IPS-20b (cell line): ENCODE measurements at regions not wholly inside any gene's neighbourhood (a gene's known extent, or its start where the extent isn't known, plus 50 kb on each side); places are given as distances from the start of the nearest gene placed in this dataset.

Experiments used
- H3K27ac ChIP-seq: one replicate; pipeline ENCODE4 v1.5.1; 2013; ENCODE audit warnings: low read length
- H3K27me3 ChIP-seq: 2 replicates; pipeline ENCODE4 v1.6.1; 2013; ENCODE audit warnings: mild to moderate bottlenecking, low read length, inconsistent platforms; ENCODE audit not compliant: insufficient read depth
- H3K36me3 ChIP-seq: 2 replicates; pipeline ENCODE4 v1.6.1; 2013; ENCODE audit warnings: low read depth, mild to moderate bottlenecking, inconsistent platforms, low read length, moderate library complexity; ENCODE audit not compliant: insufficient read depth
- H3K4me1 ChIP-seq: 2 replicates; pipeline ENCODE4 v1.6.1; 2013; ENCODE audit warnings: mild to moderate bottlenecking, control low read depth, inconsistent platforms, low read length, moderate library complexity; ENCODE audit not compliant: insufficient read depth
- H3K4me3 ChIP-seq: 2 replicates; pipeline ENCODE4 v1.5.1; 2013; ENCODE audit warnings: mild to moderate bottlenecking, low read length, inconsistent platforms
- H3K9ac ChIP-seq: 2 replicates; pipeline ENCODE4 v1.6.1; 2013; ENCODE audit warnings: low read depth, mild to moderate bottlenecking, inconsistent platforms, low read length, moderate library complexity
- H3K9me3 ChIP-seq: 2 replicates; pipeline ENCODE4 v1.6.1; 2013; ENCODE audit warnings: mild to moderate bottlenecking, low read depth, low read length, inconsistent platforms; ENCODE audit not compliant: insufficient read depth

- H3K27ac ChIP-seq: no peak overlapping the region
- H3K9me3 ChIP-seq: peaks cover 10% of the 10 kb centered on the region
- H3K4me3 ChIP-seq: no peak overlapping the region
- H3K27me3 ChIP-seq: no peaks in the 10 kb centered on the region; the same call in 1 of the 2 replicates
- H3K4me1 ChIP-seq: peaks cover under 1% of the 10 kb centered on the region; the same call in 1 of the 2 replicates
- H3K9ac ChIP-seq: no peak overlapping the region
- H3K36me3 ChIP-seq: no peaks in the 10 kb centered on the region
These were observed 125.1 kb downstream of the AQP4 start for GRCh38 chr18:26740396-26740795.

- no peaks in the 10 kb centered on the region for H3K36me3 ChIP-seq
- peaks cover 3% of the 10 kb centered on the region; the same call in 1 of the 2 replicates for H3K4me1 ChIP-seq
- H3K4me3 ChIP-seq: no peak overlapping the region
- H3K27me3 ChIP-seq: no peaks in the 10 kb centered on the region; the same call in 1 of the 2 replicates
- no peak overlapping the region for H3K27ac ChIP-seq
- H3K9me3 ChIP-seq: peaks cover 10% of the 10 kb centered on the region
- no peak overlapping the region for H3K9ac ChIP-seq
These were observed 126.8 kb downstream of the AQP4 start for GRCh38 chr18:26738706-26739105.

- Histone ChIP-seq H3K4me3 (no peak overlapping the region), H3K4me1 (peaks cover 3% of the 10 kb centered on the region; the same call in 1 of the 2 replicates), H3K9me3 (peaks cover 10% of the 10 kb centered on the region), H3K9ac (no peak overlapping the region), H3K27me3 (no peaks in the 10 kb centered on the region; the same call in 1 of the 2 replicates), H3K36me3 (no peaks in the 10 kb centered on the region), H3K27ac (no peak overlapping the region)
These were observed 129.2 kb downstream of the AQP4 start for GRCh38 chr18:26736301-26736700.

DNA sequence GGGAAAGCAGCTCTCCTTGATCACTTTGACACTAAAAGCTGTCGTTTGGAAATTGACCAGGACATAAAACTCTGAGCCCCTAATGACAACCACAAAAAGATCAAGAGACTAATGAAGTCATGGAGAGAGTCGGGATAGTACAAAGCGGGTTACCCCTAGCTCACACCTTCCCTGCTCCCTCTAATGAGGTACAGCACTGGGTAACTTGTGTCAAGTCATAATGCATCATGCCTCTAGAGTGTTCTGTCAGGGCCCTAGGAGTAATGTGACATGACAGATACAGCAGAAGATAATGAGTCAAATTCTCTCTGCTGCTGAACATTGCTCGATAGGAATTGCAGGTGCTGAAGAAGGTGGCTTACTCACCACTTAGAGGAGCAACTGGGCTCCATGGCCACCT, 130.7 kb downstream of the AQP4 start:
- H3K36me3 ChIP-seq: no peaks in the 10 kb centered on the region
- H3K27ac ChIP-seq: no peak overlapping the region
- no peaks in the 10 kb centered on the region; the same call in 1 of the 2 replicates for H3K27me3 ChIP-seq
- H3K9me3 ChIP-seq: peaks cover 10% of the 10 kb centered on the region
- H3K9ac ChIP-seq: no peak overlapping the region
- no peak overlapping the region for H3K4me3 ChIP-seq
- peaks cover 3% of the 10 kb centered on the region; the same call in 1 of the 2 replicates for H3K4me1 ChIP-seq

DNA sequence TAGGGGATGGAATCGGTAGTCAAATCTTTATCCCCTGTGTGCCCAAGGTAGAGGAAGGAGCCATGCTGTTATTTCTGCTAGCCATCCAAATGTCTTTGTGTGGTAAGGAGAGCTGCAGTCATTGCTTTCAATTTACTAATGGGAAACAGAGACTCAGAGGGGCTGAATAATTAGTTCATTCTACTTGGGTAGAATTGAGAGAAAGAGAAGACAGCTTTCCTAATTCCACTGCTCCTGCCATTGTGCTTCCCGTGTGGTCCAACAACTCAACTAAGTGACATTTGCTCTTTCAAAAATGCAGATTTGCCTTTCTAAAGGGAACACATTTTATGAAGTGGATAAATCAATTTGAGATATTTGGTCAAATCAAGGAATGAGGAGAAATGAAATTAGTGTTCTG, 136.1 kb downstream of the AQP4 start:
- no peaks in the 10 kb centered on the region for H3K9me3 ChIP-seq
- H3K9ac ChIP-seq: no peak overlapping the region
- no peak overlapping the region for H3K27ac ChIP-seq
- H3K36me3 ChIP-seq: no peaks in the 10 kb centered on the region
- H3K27me3 ChIP-seq: no peaks in the 10 kb centered on the region
- H3K4me1 ChIP-seq: peaks cover 3% of the 10 kb centered on the region; the same call in 1 of the 2 replicates
- H3K4me3 ChIP-seq: no peak overlapping the region

GRCh38 chr18:26729008-26729407, 136.5 kb downstream of the AQP4 start:
- H3K27me3 ChIP-seq: no peaks in the 10 kb centered on the region
- no peak overlapping the region for H3K27ac ChIP-seq
- H3K9me3 ChIP-seq: no peaks in the 10 kb centered on the region
- no peak overlapping the region for H3K9ac ChIP-seq
- no peak overlapping the region for H3K4me3 ChIP-seq
- peaks cover under 1% of the 10 kb centered on the region; the same call in 1 of the 2 replicates for H3K4me1 ChIP-seq
- H3K36me3 ChIP-seq: no peaks in the 10 kb centered on the region

DNA sequence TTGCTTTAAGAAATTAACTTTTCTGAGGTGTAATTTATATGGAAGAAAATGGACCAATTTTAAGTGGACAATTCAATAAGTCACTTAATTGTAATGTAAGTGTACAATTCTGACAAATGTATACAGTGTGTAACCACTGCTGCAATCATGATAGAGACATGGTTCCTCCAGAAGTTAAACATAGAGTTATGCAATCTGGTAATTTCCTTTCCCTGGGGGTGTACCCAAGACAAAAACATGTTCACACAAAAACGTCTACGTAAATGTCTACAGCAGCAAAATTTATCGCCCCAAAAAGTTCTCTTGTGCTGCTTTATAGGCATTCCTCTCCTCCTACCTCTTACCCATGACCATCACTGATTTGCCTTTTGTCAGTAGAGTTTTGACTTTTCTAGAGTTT, 141.5 kb downstream of the AQP4 start:
- Histone ChIP-seq H3K9ac (no peak overlapping the region), H3K9me3 (no peaks in the 10 kb centered on the region), H3K27me3 (no peaks in the 10 kb centered on the region), H3K27ac (no peak overlapping the region), H3K36me3 (no peaks in the 10 kb centered on the region), H3K4me1 (no peaks in the 10 kb centered on the region), H3K4me3 (no peak overlapping the region)

GRCh38 chr18:26722565-26722931, 143.0 kb downstream of the AQP4 start:
- Histone ChIP-seq H3K36me3 (no peaks in the 10 kb centered on the region), H3K27ac (no peak overlapping the region), H3K4me3 (no peak overlapping the region), H3K9me3 (no peaks in the 10 kb centered on the region), H3K9ac (no peak overlapping the region), H3K4me1 (no peaks in the 10 kb centered on the region), H3K27me3 (no peaks in the 10 kb centered on the region)

GRCh38 chr18:26721854-26722564, 143.5 kb downstream of the AQP4 start:
- Histone ChIP-seq H3K27ac (no peak overlapping the region), H3K9me3 (no peaks in the 10 kb centered on the region), H3K9ac (no peak overlapping the region), H3K36me3 (no peaks in the 10 kb centered on the region), H3K4me1 (no peaks in the 10 kb centered on the region), H3K27me3 (no peaks in the 10 kb centered on the region), H3K4me3 (no peak overlapping the region)

- Histone ChIP-seq H3K9me3 (no peaks in the 10 kb centered on the region), H3K4me3 (no peak overlapping the region), H3K9ac (no peak overlapping the region), H3K27me3 (no peaks in the 10 kb centered on the region), H3K4me1 (no peaks in the 10 kb centered on the region), H3K27ac (no peak overlapping the region), H3K36me3 (no peaks in the 10 kb centered on the region)
These were observed 145.6 kb downstream of the AQP4 start for GRCh38 chr18:26719896-26720295.

DNA sequence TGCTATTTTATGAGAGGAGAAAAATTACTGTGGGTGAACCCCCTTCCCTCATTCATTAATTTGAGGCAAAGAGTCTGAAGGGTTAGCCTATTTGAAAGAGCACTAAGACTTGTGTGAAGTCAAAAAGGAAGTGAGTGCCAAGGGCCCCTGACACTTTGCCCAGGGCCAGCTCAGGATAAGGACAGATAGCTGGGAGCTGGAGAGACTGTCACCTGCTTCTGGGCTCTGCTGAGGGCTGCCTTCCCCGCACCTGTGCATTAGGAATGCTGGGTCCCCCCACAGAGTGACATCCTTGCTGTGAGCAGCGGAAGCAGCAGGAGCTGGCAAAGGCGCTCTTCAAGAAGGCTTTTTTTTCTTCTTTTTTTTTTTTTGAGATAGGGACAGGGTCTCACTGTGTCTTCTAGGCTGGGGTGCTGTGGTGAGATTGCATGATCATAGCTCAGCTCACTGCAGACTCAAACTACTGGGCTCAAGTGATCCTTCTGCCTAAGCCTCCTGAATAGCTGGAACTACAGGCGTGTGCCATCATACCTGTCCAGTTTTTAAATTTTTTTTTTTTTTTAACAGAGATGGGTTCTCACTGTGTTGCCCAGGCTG, 148.3 kb downstream of the AQP4 start:
- Histone ChIP-seq H3K27ac (no peak overlapping the region), H3K27me3 (no peaks in the 10 kb centered on the region), H3K9ac (no peak overlapping the region), H3K9me3 (no peaks in the 10 kb centered on the region), H3K4me3 (no peak overlapping the region), H3K4me1 (peaks cover under 1% of the 10 kb centered on the region; the same call in 1 of the 2 replicates), H3K36me3 (no peaks in the 10 kb centered on the region)

DNA sequence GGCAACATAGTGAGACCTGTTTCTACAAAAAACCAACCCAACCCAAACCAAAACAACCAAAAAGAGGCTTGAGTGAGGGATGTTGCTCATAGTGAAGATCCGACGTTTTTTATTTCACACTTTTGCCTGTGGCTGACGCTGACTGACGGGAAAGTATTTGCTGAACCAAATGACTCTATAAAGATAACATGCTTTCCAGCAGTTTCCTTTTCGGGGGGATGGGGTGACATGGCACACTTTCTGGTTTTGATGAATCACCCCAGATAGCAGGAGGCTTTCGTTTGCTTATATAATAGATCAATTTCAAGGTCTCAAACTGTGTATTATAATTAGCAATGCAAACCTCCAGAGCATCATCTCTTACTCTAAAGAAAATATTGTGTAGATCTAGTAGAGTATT, 150.8 kb downstream of the AQP4 start:
- Histone ChIP-seq H3K4me3 (no peak overlapping the region), H3K4me1 (peaks cover 18% of the 10 kb centered on the region), H3K27me3 (no peaks in the 10 kb centered on the region), H3K9me3 (no peaks in the 10 kb centered on the region), H3K9ac (no peak overlapping the region), H3K27ac (no peak overlapping the region), H3K36me3 (no peaks in the 10 kb centered on the region)
